Right ventricle myocardium superior (tissue), 1 donor: ENCODE measurements at regions not wholly inside any gene's neighbourhood (a gene's known extent, or its start where the extent isn't known, plus 50 kb on each side); places are given as distances from the start of the nearest gene placed in this dataset.

Experiments used
- ATAC-seq: fragments of 200-7000 bp; cut with Tn5 transposase; one replicate; pipeline ENCODE4 v1.9.1; 2020; ENCODE audit warnings: mild to moderate bottlenecking; ENCODE audit not compliant: poor library complexity
- DNase-seq: peaks from one replicate; pipeline ENCODE4 v3.0.0-alpha.2; 2020
- intact Hi-C: fragments of 100-400 bp; cut with DNase I; formaldehyde crosslinking; loops from one replicate; pipeline ENCODE4 v1.11.2; 2022
- donor health status: DM: no; HTN: yes; CAD: no; lungs with severe emphysema.

- DNase-seq, result no peak
- no peak for ATAC-seq
- intact Hi-C loops, result no loop called here
These were observed 576.0 kb downstream of the LMO4 start for GRCh38 chr1:87904651-87905050.

- intact Hi-C loops, result no loop called here
- ATAC-seq, result no peak
- DNase-seq, result no peak
These were observed 577.0 kb downstream of the LMO4 start for GRCh38 chr1:87905651-87906050.

GRCh38 chr1:87906078-87906477, 577.4 kb downstream of the LMO4 start:
- ATAC-seq (no peak), DNase-seq (no peak)
- intact Hi-C loops, result no loop called here

- DNase-seq (no peak), ATAC-seq (no peak)
- intact Hi-C loops, result no loop called here
These were observed 584.7 kb downstream of the LMO4 start for GRCh38 chr1:87913361-87913760.

GRCh38 chr1:87914396-87914795, 585.7 kb downstream of the LMO4 start:
- no peak for ATAC-seq
- intact Hi-C loops, result no loop called here
- no peak for DNase-seq

- DNase-seq, result no peak
- intact Hi-C loops, result no loop called here
- ATAC-seq, result no peak
These were observed 587.1 kb downstream of the LMO4 start for GRCh38 chr1:87915771-87916170.

GRCh38 chr1:87916965-87917364, 588.3 kb downstream of the LMO4 start:
- intact Hi-C loops, result no loop called here
- DNase-seq (no peak), ATAC-seq (no peak)

GRCh38 chr1:87918398-87918797, 589.7 kb downstream of the LMO4 start:
- ATAC-seq, result no peak
- intact Hi-C loops, result no loop called here

GRCh38 chr1:87922885-87923284, 594.2 kb downstream of the LMO4 start:
- intact Hi-C loops, result no loop called here
- no peak for ATAC-seq
- no peak for DNase-seq

More at GRCh38 chr1:87918398-87918797, 589.7 kb downstream of the LMO4 start:
- no peak for DNase-seq

- DNase-seq (no peak), ATAC-seq (no peak)
- intact Hi-C loops, result no loop called here
These were observed 597.6 kb downstream of the LMO4 start for GRCh38 chr1:87926131-87926830.

GRCh38 chr1:87926921-87927320, 598.2 kb downstream of the LMO4 start:
- ATAC-seq, result no peak
- intact Hi-C loops, result no loop called here

GRCh38 chr1:87927391-87928280, 599.0 kb downstream of the LMO4 start:
- DNase-seq, result no peak
- intact Hi-C loops, result no loop called here
- ATAC-seq, result no peak

More at GRCh38 chr1:87926921-87927320, 598.2 kb downstream of the LMO4 start:
- DNase-seq, result no peak

- intact Hi-C loops, result no loop called here
- ATAC-seq, result no peak
- no peak for DNase-seq
These were observed 599.9 kb downstream of the LMO4 start for GRCh38 chr1:87928623-87929022.

- intact Hi-C loops, result no loop called here
- DNase-seq (no peak), ATAC-seq (no peak)
These were observed 601.2 kb downstream of the LMO4 start for GRCh38 chr1:87929906-87930305.

- DNase-seq (no peak), ATAC-seq (no peak)
- intact Hi-C loops, result no loop called here
These were observed 602.1 kb downstream of the LMO4 start for GRCh38 chr1:87930796-87931195.

- intact Hi-C loops, result no loop called here
- no peak for DNase-seq
These were observed 604.5 kb downstream of the LMO4 start for GRCh38 chr1:87933171-87933570.

GRCh38 chr1:87935130-87935529, 606.5 kb downstream of the LMO4 start:
- ATAC-seq (no peak), DNase-seq (no peak)
- intact Hi-C loops, result no loop called here

More at GRCh38 chr1:87933171-87933570, 604.5 kb downstream of the LMO4 start:
- no peak for ATAC-seq

GRCh38 chr1:87937831-87938395, 609.2 kb downstream of the LMO4 start:
- DNase-seq (no peak), ATAC-seq (no peak)
- intact Hi-C loops, result no loop called here

- intact Hi-C loops, result no loop called here
- no peak for DNase-seq
- no peak for ATAC-seq
These were observed 610.0 kb downstream of the LMO4 start for GRCh38 chr1:87938631-87939030.

GRCh38 chr1:87939444-87939843, 610.8 kb downstream of the LMO4 start:
- ATAC-seq, result no peak
- intact Hi-C loops, result no loop called here
- DNase-seq, result no peak
